ENCODE measurements at regions not wholly inside any gene's neighbourhood (a gene's known extent, or its start where the extent isn't known, plus 50 kb on each side); places are given as distances from the start of the nearest gene placed in this dataset.
A peak's percentile ranks its signal among the peaks of the same experiment; 100 is the strongest.
"Not testable (repeated sequence)": the region's sequence is repeated elsewhere in the genome, so short reads cannot be mapped to it uniquely, and the experiment has no call there.

GRCh38 chr10:56012101-56012500 lies 349.0 kb downstream of the ZWINT start:
- DNase-seq (ENCODE audit: low read depth in 1 of 2, low spot score in 1 of 2), result no peak
- TF ChIP-seq JUND (IDR thresholded peaks at IDR 0.05; ENCODE audit: low read depth), result no peak
- in situ Hi-C loops (cut with HindIII; ENCODE audit: low pct_unique_long_range_greater_than_20kb, low sequenced_read_pairs), result no loop called here

DNA sequence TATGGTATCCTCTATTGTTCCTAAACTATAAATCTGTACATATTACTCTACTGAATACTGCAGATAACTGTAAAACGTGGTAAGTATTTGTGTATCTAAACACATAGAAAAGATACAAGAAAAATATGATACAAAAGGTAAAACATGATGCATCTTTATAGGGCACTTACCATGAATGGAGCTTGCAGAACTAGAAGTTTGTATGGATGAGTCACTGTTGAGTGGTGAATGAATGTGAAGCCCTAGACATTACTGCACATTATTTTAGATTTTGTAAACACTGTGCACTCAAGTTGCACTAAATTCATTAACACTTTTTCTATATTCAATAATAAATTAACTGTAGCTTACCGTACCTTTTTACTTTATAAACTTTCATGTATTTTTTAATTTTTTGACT lies 357.5 kb downstream of the ZWINT start:
- no peak for TF ChIP-seq JUND (IDR thresholded peaks at IDR 0.05; ENCODE audit: low read depth)
- in situ Hi-C loops (cut with HindIII; ENCODE audit: low pct_unique_long_range_greater_than_20kb, low sequenced_read_pairs), result no loop called here
- no peak for DNase-seq (ENCODE audit: low read depth in 1 of 2, low spot score in 1 of 2)

DNA sequence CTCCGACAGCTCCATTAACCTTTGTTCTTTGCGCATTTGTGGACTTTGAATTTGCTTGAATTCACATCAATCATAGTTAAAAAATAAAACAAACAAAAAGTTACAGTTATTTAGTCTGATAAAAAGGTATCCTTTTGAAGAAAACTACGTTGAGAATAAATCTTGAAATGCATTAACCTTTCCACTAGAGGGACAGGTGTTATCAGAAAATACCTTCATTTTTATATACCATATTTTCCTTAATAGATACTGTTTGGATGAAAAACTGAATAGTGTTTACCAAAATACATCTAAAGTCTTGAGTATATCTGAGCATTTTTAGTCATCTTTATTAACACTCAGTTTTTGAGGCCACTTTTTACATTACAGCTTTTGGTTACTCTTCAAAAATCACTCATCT lies 371.9 kb downstream of the ZWINT start:
- no peak for TF ChIP-seq JUND (IDR thresholded peaks at IDR 0.05; ENCODE audit: low read depth)
- in situ Hi-C loops (cut with HindIII; ENCODE audit: low pct_unique_long_range_greater_than_20kb, low sequenced_read_pairs), result no loop called here
- no peak for DNase-seq (ENCODE audit: low read depth in 1 of 2, low spot score in 1 of 2)

- in situ Hi-C loops (cut with HindIII; ENCODE audit: low pct_unique_long_range_greater_than_20kb, low sequenced_read_pairs), result no loop called here
- TF ChIP-seq JUND (IDR thresholded peaks at IDR 0.05; ENCODE audit: low read depth), result no peak
- DNase-seq (ENCODE audit: low read depth in 1 of 2, low spot score in 1 of 2), result no peak
Measured at GRCh38 chr10:55979203-55979602, 381.9 kb downstream of the ZWINT start.

GRCh38 chr10:55966101-55966500 lies 395.0 kb downstream of the ZWINT start:
- peak in 1 of 2 experiments; percentile 9 for DNase-seq (ENCODE audit: low read depth in 1 of 2, low spot score in 1 of 2)
- in situ Hi-C loops (cut with HindIII; ENCODE audit: low pct_unique_long_range_greater_than_20kb, low sequenced_read_pairs), result no loop called here
- no peak for TF ChIP-seq JUND (IDR thresholded peaks at IDR 0.05; ENCODE audit: low read depth)

DNA sequence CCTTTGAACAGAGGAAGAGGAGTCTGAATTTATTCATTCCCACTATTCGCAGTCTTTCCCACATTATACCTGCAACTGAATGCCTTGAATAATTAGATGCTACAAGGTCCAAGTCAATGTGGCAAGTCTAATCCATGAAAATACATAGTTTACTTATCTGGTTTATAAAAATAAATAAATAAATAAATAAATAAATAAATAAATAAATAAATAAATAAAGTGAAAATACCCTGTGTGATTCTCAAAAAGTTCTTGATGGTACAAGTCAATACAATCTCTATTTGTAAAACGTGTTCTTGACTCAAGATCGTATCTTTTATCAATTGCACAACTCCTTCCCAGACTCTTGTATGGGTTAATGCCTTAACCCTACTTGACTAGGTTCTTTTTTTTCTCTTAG lies 417.7 kb downstream of the ZWINT start:
- DNase-seq (ENCODE audit: low read depth in 1 of 2, low spot score in 1 of 2), result no peak
- in situ Hi-C loops (cut with HindIII; ENCODE audit: low pct_unique_long_range_greater_than_20kb, low sequenced_read_pairs), result no loop called here
- TF ChIP-seq JUND (IDR thresholded peaks at IDR 0.05; ENCODE audit: low read depth), result no peak

GRCh38 chr10:55929291-55929690 lies 431.8 kb downstream of the ZWINT start:
- DNase-seq (ENCODE audit: low read depth in 1 of 2, low spot score in 1 of 2), result no peak
- in situ Hi-C loops (cut with HindIII; ENCODE audit: low pct_unique_long_range_greater_than_20kb, low sequenced_read_pairs), result no loop called here
- TF ChIP-seq JUND (IDR thresholded peaks at IDR 0.05; ENCODE audit: low read depth), result no peak

- DNase-seq (ENCODE audit: low read depth in 1 of 2, low spot score in 1 of 2), result peak in 1 of 2 experiments; percentile 15
- in situ Hi-C loops (cut with HindIII; ENCODE audit: low pct_unique_long_range_greater_than_20kb, low sequenced_read_pairs), result not testable (repeated sequence)
Measured at GRCh38 chr10:55899472-55900147, 461.4 kb downstream of the ZWINT start.

DNA sequence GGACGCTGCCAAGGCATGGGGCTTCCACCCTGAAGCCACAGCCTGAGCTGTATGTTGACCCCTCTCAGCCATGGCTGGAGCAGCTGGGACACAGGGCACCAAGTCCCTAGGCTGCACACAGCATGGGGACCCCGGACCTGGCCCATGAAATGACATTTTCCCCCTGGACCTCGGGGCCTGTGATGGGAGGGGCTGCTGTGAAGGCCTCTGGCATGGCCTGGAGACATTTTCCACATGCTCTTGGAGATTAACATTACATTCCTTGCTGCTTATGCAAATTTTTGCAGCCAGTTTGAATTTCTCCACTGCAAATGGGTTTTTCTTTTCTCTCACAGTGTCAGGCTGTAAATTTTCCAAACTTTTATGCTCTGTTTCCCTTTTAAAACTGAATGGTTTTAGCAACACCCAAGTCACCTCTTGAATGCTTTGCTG lies 463.6 kb downstream of the ZWINT start:
- no peak for DNase-seq (ENCODE audit: low read depth in 1 of 2, low spot score in 1 of 2)
- TF ChIP-seq JUND (IDR thresholded peaks at IDR 0.05; ENCODE audit: low read depth), result no peak
- in situ Hi-C loops (cut with HindIII; ENCODE audit: low pct_unique_long_range_greater_than_20kb, low sequenced_read_pairs), result no loop called here

DNA sequence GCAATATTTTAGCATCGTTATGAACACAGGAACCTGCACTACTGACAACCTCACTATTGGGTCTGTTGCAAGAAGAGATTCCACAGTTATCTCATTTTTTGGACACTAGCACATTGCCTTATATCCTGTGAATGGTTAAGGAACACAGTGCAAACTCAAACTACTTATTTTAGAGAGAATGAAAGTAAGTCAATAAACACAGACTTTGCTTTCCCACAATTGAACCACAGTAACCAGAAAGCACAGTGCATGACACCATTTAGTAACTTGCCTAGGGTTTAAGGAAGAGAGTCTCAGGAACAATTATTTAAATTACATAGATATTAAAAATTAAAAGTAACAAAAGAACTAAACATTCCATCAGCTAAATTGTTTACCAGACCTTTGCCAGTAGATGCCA lies 468.8 kb downstream of the ZWINT start:
- in situ Hi-C loops (cut with HindIII; ENCODE audit: low pct_unique_long_range_greater_than_20kb, low sequenced_read_pairs), result no loop called here
- DNase-seq (ENCODE audit: low read depth in 1 of 2, low spot score in 1 of 2), result no peak

DNA sequence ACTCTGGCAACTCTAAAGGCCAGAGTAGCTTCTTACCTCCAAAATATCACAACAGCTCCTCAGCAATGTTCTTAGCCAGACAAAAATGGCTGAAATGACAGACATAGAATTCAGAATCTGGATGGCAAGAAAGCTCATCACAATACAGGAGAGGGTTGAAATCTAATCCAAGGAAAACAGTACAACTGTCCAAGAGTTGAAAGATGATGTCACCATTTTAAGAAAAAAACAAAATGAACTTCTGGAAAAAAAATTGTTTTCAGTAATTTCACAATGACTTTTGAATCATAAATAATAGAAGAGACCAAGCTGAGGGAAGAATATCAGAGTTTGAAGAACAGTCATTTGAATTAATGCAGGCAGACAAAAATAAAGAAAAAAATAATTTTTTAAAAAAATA lies 479.5 kb downstream of the ZWINT start:
- no peak for DNase-seq (ENCODE audit: low read depth in 1 of 2, low spot score in 1 of 2)
- no peak for TF ChIP-seq JUND (IDR thresholded peaks at IDR 0.05; ENCODE audit: low read depth)
- in situ Hi-C loops (cut with HindIII; ENCODE audit: low pct_unique_long_range_greater_than_20kb, low sequenced_read_pairs), result no loop called here

More for the DNA sequence above, 468.8 kb downstream of the ZWINT start:
- TF ChIP-seq JUND (IDR thresholded peaks at IDR 0.05; ENCODE audit: low read depth), result no peak

GRCh38 chr10:55873485-55873884 lies 487.6 kb downstream of the ZWINT start:
- in situ Hi-C loops (cut with HindIII; ENCODE audit: low pct_unique_long_range_greater_than_20kb, low sequenced_read_pairs), result no loop called here
- DNase-seq (ENCODE audit: low read depth in 1 of 2, low spot score in 1 of 2), result no peak
- TF ChIP-seq JUND (IDR thresholded peaks at IDR 0.05; ENCODE audit: low read depth), result no peak

DNA sequence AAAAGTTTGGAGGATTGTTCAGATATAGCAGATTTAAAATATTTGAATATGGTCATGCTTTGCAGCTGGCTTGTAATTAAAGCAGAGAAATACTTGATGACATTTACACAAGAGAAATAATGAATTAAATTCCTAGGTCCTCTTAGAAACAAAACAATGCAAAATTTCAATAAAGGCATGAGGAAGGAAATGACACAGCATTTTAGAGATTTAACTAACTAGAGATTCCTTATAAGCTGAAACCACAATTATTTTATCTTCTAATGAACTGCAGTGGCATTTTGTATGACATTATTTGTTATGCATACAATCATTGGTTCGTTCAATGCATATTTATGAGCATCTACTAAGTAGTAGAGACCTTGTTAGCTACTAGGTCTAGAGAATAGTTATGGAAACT lies 490.9 kb downstream of the ZWINT start:
- no peak for TF ChIP-seq JUND (IDR thresholded peaks at IDR 0.05; ENCODE audit: low read depth)
- in situ Hi-C loops (cut with HindIII; ENCODE audit: low pct_unique_long_range_greater_than_20kb, low sequenced_read_pairs), result no loop called here
- no peak for DNase-seq (ENCODE audit: low read depth in 1 of 2, low spot score in 1 of 2)

- no peak for DNase-seq (ENCODE audit: low read depth in 1 of 2, low spot score in 1 of 2)
- TF ChIP-seq JUND (IDR thresholded peaks at IDR 0.05; ENCODE audit: low read depth), result no peak
- in situ Hi-C loops (cut with HindIII; ENCODE audit: low pct_unique_long_range_greater_than_20kb, low sequenced_read_pairs), result no loop called here
Measured at GRCh38 chr10:55867848-55868247, 493.2 kb downstream of the ZWINT start.
